GM18520 (cell line): ENCODE measurements at regions not wholly inside any gene's neighbourhood (a gene's known extent, or its start where the extent isn't known, plus 50 kb on each side); places are given as distances from the start of the nearest gene placed in this dataset.

ENCODE experiments used
- ATAC-seq: cut with Tn5 transposase; IDR thresholded peaks from one replicate; pipeline ENCODE4 v1.9.1; 2021; ENCODE audit not compliant: unreplicated experiment

- no peak for ATAC-seq
These were observed 424.4 kb upstream of the TBX3 start for GRCh38 chr12:115108129-115109100.

- ATAC-seq, result no peak
These were observed 420.2 kb upstream of the TBX3 start for GRCh38 chr12:115103884-115104883.

- ATAC-seq, result no peak
These were observed 418.5 kb upstream of the TBX3 start for GRCh38 chr12:115102450-115102849.

GRCh38 chr12:115101520-115101919 lies 417.5 kb upstream of the TBX3 start:
- no peak for ATAC-seq

- no peak for ATAC-seq
These were observed 413.4 kb upstream of the TBX3 start for GRCh38 chr12:115097416-115097815.

GRCh38 chr12:115096588-115097397 lies 412.8 kb upstream of the TBX3 start:
- no peak for ATAC-seq

- no peak for ATAC-seq
These were observed 411.2 kb upstream of the TBX3 start for GRCh38 chr12:115095073-115095748.

- ATAC-seq, result no peak
These were observed 410.3 kb upstream of the TBX3 start for GRCh38 chr12:115094163-115094816.

GRCh38 chr12:115093261-115093660 lies 409.3 kb upstream of the TBX3 start:
- no peak for ATAC-seq

- ATAC-seq, result no peak
These were observed 406.8 kb upstream of the TBX3 start for GRCh38 chr12:115090783-115091182.

- no peak for ATAC-seq
These were observed 405.2 kb upstream of the TBX3 start for GRCh38 chr12:115088995-115089841.

- ATAC-seq, result no peak
These were observed 404.5 kb upstream of the TBX3 start for GRCh38 chr12:115088328-115088994.

- ATAC-seq, result no peak
These were observed 401.6 kb upstream of the TBX3 start for GRCh38 chr12:115085594-115085993.

GRCh38 chr12:115079760-115080159 lies 395.8 kb upstream of the TBX3 start:
- no peak for ATAC-seq

GRCh38 chr12:115078990-115079389 lies 395.0 kb upstream of the TBX3 start:
- no peak for ATAC-seq

GRCh38 chr12:115078334-115078733 lies 394.4 kb upstream of the TBX3 start:
- ATAC-seq, result no peak

- ATAC-seq, result no peak
These were observed 391.7 kb upstream of the TBX3 start for GRCh38 chr12:115075552-115076170.

GRCh38 chr12:115074617-115075016 lies 390.6 kb upstream of the TBX3 start:
- ATAC-seq, result no peak
